Stomach smooth muscle (tissue), 2 donors: ENCODE measurements at regions not wholly inside any gene's neighbourhood (a gene's known extent, or its start where the extent isn't known, plus 50 kb on each side); places are given as distances from the start of the nearest gene placed in this dataset.

Source experiments
- H3K27ac ChIP-seq: one replicate; pipeline ENCODE4 v1.7.0; 2013; ENCODE audit warnings: mild to moderate bottlenecking, low read length, inconsistent platforms
- H3K27me3 ChIP-seq, 2 donors: one replicate each; pipeline ENCODE4 v1.7.0; 2013; ENCODE audit warnings: low read length in 2 of 2; ENCODE audit not compliant: insufficient read depth in 2 of 2, control insufficient read depth in 1 of 2
- H3K36me3 ChIP-seq, 2 donors: one replicate each; pipeline ENCODE4 v1.7.0; 2013; ENCODE audit warnings: low read length in 2 of 2; ENCODE audit not compliant: control insufficient read depth in 2 of 2, insufficient read depth in 2 of 2
- H3K4me1 ChIP-seq: one replicate; pipeline ENCODE4 v1.7.0; 2013; ENCODE audit warnings: low read length; ENCODE audit not compliant: control insufficient read depth, insufficient read depth
- H3K4me3 ChIP-seq, 2 donors: one replicate each; pipeline ENCODE4 v1.7.0; 2013; ENCODE audit warnings: low read length in 2 of 2
- H3K9ac ChIP-seq, 2 donors: one replicate each; pipeline ENCODE4 v1.7.0; 2013; ENCODE audit warnings: low read length in 2 of 2, mild to moderate bottlenecking in 1 of 2
- H3K9me3 ChIP-seq, 2 donors: one replicate each; pipeline ENCODE4 v1.7.0; 2013; ENCODE audit warnings: low read length in 2 of 2; ENCODE audit not compliant: control insufficient read depth in 2 of 2
- donor health status: healthy.
- donor health status: Pancreatic carcinoma.

GRCh38 chr2:24439971-24440340 lies 51.1 kb upstream of the NCOA1 start:
- no peaks in the 10 kb centered on the region for H3K27me3 ChIP-seq
- H3K9me3 ChIP-seq = no peaks in the 10 kb centered on the region
- H3K4me3 ChIP-seq = no peak overlapping the region
- peaks cover 15% of the 10 kb centered on the region for H3K4me1 ChIP-seq
- no peak overlapping the region for H3K9ac ChIP-seq
- no peak overlapping the region for H3K27ac ChIP-seq
- H3K36me3 ChIP-seq = no peaks in the 10 kb centered on the region

DNA sequence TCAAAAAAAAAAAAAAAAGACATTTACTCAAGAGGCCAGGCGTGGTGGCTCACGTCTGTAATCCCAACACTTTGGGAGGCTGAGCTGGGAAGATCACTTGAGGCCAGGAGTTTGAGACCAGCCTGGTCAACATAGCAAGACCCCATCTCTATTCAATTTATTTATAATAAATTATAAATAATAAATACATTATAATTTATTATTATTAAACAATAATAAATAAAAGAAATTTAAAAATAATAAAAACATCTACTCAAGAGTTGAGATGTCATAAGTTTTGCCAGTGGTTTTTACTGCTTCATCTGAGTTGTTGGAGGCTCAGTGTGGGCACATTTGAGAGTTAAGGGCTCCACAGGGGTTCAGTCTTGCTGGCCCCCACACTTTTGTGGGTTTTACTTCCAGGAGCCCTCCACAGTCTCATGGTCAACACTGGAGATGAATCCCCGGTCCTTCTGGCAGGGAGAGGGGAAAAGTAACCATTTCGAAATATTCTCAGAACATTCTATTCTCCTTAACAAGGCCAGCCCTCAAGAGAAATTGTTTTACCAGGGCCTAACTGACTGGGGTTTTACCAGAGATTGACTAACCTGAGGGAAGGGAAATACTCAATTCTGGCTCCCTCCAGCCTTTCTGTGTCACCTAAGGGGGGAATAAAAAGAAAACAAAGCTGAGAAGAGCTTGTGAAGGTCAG lies 51.6 kb upstream of the NCOA1 start:
- H3K27me3 ChIP-seq = no peaks in the 10 kb centered on the region
- no peak overlapping the region for H3K9ac ChIP-seq
- H3K4me3 ChIP-seq = no peak overlapping the region
- H3K9me3 ChIP-seq = no peaks in the 10 kb centered on the region
- H3K36me3 ChIP-seq = no peaks in the 10 kb centered on the region
- H3K4me1 ChIP-seq = peaks cover 21% of the 10 kb centered on the region
- no peak overlapping the region for H3K27ac ChIP-seq

DNA sequence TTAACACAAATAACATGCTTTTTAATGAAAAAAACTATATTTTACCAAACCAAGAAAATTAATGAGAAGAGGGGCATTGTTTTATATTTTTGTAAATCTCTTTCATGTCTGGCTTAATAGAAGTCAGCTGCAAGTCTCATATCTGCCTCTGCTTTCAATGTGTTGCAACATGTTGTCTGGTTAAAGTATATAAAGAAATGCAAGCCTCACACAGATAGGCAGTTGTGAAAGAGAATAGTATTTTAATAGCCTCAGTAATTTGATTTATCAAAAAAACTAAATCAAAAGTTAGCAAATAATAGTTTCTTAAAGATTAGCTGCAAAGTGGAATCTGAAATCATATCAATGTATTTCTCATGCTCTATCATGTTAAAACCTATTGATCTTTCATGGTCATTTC lies 52.9 kb upstream of the NCOA1 start:
- H3K36me3 ChIP-seq = no peaks in the 10 kb centered on the region
- H3K9ac ChIP-seq = no peak overlapping the region
- no peak overlapping the region for H3K27ac ChIP-seq
- no peaks in the 10 kb centered on the region for H3K9me3 ChIP-seq
- H3K27me3 ChIP-seq = no peaks in the 10 kb centered on the region
- H3K4me3 ChIP-seq = no peak overlapping the region
- H3K4me1 ChIP-seq = peaks cover 21% of the 10 kb centered on the region

GRCh38 chr2:24435391-24436316 lies 55.4 kb upstream of the NCOA1 start:
- Histone ChIP-seq H3K36me3 (no peaks in the 10 kb centered on the region), H3K27me3 (no peaks in the 10 kb centered on the region), H3K9me3 (no peaks in the 10 kb centered on the region), H3K4me3 (peak overlapping the region; percentile 44 to 51), H3K9ac (peak overlapping the region; percentile 45 to 55), H3K4me1 (peaks cover 21% of the 10 kb centered on the region), H3K27ac (peak overlapping the region; percentile 64)

GRCh38 chr2:24434541-24434940 lies 56.5 kb upstream of the NCOA1 start:
- Histone ChIP-seq H3K4me3 (no peak overlapping the region), H3K9ac (no peak overlapping the region), H3K27me3 (no peaks in the 10 kb centered on the region), H3K4me1 (peaks cover 21% of the 10 kb centered on the region), H3K9me3 (no peaks in the 10 kb centered on the region), H3K36me3 (no peaks in the 10 kb centered on the region), H3K27ac (no peak overlapping the region)

GRCh38 chr2:24432735-24433134 lies 58.3 kb upstream of the NCOA1 start:
- Histone ChIP-seq H3K27ac (no peak overlapping the region), H3K9me3 (no peaks in the 10 kb centered on the region), H3K9ac (no peak overlapping the region)

GRCh38 chr2:24432121-24432520 lies 58.9 kb upstream of the NCOA1 start:
- Histone ChIP-seq H3K9me3 (no peaks in the 10 kb centered on the region), H3K27me3 (no peaks in the 10 kb centered on the region), H3K4me1 (peaks cover 21% of the 10 kb centered on the region), H3K27ac (no peak overlapping the region), H3K36me3 (no peaks in the 10 kb centered on the region), H3K4me3 (no peak overlapping the region), H3K9ac (no peak overlapping the region)

More at GRCh38 chr2:24432735-24433134, 58.3 kb upstream of the NCOA1 start:
- Histone ChIP-seq H3K4me1 (peaks cover 21% of the 10 kb centered on the region), H3K4me3 (no peak overlapping the region), H3K36me3 (no peaks in the 10 kb centered on the region), H3K27me3 (no peaks in the 10 kb centered on the region)

DNA sequence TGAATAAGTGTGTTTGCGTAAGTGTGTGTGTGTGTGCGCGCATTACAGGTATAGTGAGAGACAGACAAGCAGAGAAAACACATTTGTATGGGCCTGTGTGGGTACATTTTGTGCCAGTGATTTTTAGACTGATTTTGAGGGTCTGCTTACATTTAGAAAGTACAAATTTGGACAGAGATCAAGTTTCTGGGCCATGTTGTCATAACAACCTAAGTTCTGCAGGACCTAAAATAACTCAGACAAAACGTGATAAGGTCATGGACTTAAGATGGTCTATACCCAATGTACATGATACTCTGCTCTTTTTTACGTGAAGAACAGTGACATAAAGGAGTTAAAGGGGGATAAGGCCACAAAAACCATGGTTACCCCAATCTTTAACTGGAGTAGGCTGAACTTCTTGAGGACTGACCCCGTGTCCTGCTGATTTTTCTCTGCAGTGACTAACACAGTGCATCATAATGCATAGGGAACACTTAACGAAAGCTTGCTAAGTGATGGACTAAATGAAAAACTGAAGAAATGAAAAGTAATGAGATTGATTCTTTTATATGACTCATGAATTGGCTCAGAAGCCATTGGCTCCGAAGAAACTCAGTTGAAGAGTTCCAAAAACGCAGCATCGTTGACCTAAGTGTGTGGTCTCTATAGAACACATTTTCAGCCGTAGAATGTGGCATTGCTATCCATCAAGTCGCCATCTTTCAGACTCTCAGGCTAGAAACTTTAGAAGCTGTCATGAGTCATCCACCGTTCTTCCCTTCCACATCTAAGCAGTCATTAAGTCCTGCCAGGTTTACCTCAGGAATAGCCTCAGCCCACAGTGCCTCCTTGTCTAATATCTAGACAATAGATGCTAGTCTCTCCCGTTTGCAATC lies 61.6 kb upstream of the NCOA1 start:
- peaks cover 3% of the 10 kb centered on the region for H3K4me1 ChIP-seq
- H3K36me3 ChIP-seq = no peaks in the 10 kb centered on the region
- H3K9me3 ChIP-seq = no peaks in the 10 kb centered on the region
- H3K9ac ChIP-seq = no peak overlapping the region
- no peak overlapping the region for H3K27ac ChIP-seq
- H3K27me3 ChIP-seq = no peaks in the 10 kb centered on the region
- H3K4me3 ChIP-seq = no peak overlapping the region

DNA sequence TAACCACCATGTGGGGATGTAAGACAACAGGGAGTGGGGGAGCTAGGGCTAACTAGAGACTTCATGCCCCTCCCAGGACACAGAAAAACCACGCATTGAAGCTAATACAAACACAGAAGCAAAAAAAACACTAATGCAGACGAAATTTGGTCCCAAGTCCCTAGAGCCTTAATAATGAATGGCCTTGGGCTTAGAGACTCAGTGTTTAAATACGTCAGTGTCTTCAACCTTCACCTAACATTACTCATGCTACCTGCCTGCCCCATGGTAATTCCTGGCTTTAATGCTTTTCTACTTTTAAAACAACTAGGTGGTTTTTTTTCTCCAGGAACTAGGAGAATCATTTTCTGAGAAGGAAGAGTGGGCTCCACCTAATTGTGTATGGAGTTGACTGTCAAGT lies 64.1 kb upstream of the ITSN2 start:
- Histone ChIP-seq H3K9me3 (no peaks in the 10 kb centered on the region), H3K9ac (no peak overlapping the region), H3K27me3 (no peaks in the 10 kb centered on the region), H3K4me3 (no peak overlapping the region), H3K27ac (no peak overlapping the region), H3K4me1 (peaks cover 2% of the 10 kb centered on the region), H3K36me3 (no peaks in the 10 kb centered on the region)

DNA sequence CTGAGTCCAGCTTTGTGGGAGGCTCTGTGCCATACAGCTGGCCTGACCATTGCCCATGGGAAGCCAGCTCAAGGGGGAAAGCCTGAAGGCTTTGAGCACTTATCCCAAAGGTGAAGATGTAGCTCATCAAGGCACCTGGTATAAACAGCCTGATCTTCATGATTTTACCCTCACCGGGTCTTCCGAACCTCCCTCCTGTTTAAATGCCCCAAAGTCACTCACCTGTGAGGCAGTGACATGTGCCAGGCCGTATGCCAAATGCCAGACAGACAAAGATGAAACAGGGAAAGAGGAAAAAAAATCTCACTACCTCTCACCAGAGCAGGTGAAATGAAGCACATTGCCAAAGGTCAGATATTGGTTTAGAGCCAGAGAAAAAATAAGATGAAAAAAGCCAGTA lies 62.8 kb upstream of the ITSN2 start:
- no peaks in the 10 kb centered on the region for H3K9me3 ChIP-seq
- H3K4me1 ChIP-seq = peaks cover 2% of the 10 kb centered on the region
- no peak overlapping the region for H3K27ac ChIP-seq
- no peaks in the 10 kb centered on the region for H3K36me3 ChIP-seq
- no peak overlapping the region for H3K9ac ChIP-seq
- no peaks in the 10 kb centered on the region for H3K27me3 ChIP-seq
- H3K4me3 ChIP-seq = no peak overlapping the region
